IMR-90 (cell line): ENCODE measurements at regions not wholly inside any gene's neighbourhood (a gene's known extent, or its start where the extent isn't known, plus 50 kb on each side); places are given as distances from the start of the nearest gene placed in this dataset.

Experiments
- BHLHE40 ChIP-seq: fragments of 150-350 bp; IDR thresholded peaks from 2 replicates; pipeline ENCODE4 v1.6.1; 2016; ENCODE audit warnings: mild to moderate bottlenecking, low read depth, low read length
- CEBPB ChIP-seq: IDR thresholded peaks from 2 replicates; pipeline ENCODE4 v1.6.1; 2012; ENCODE audit warnings: low read depth, low read length, improper control_type of control experiment
- CHD1 ChIP-seq: IDR thresholded peaks from 2 replicates; pipeline ENCODE4 v1.6.1; 2012; ENCODE audit warnings: low read depth, low read length, improper control_type of control experiment
- CTCF ChIP-seq: conservative IDR thresholded peaks from 2 replicates; pipeline ENCODE4 v1.5.1; 2012; ENCODE audit warnings: mild to moderate bottlenecking, low read depth, low read length, improper control_type of control experiment
- MAFK ChIP-seq: IDR thresholded peaks from 2 replicates; pipeline ENCODE4 v1.6.1; 2012; ENCODE audit warnings: low read depth, low read length, improper control_type of control experiment
- MAZ ChIP-seq: IDR thresholded peaks from 2 replicates; pipeline ENCODE4 v1.6.1; 2012; ENCODE audit warnings: low read depth, mild to moderate bottlenecking, low read length, improper control_type of control experiment, moderate library complexity, borderline replicate concordance
- POLR2A ChIP-seq: IDR thresholded peaks from 2 replicates; pipeline ENCODE4 v1.6.1; 2012; ENCODE audit warnings: mild to moderate bottlenecking, low read depth, low read length
- RAD21 ChIP-seq: IDR thresholded peaks from 2 replicates; pipeline ENCODE4 v1.6.1; 2012; ENCODE audit warnings: low read length, improper control_type of control experiment
- RFX5 ChIP-seq: IDR thresholded peaks from 2 replicates; pipeline ENCODE4 v1.8.0; 2012; ENCODE audit warnings: low read depth, mild to moderate bottlenecking, low read length, moderate library complexity
- SMC3 ChIP-seq: fragments of 150-350 bp; IDR thresholded peaks from 2 replicates; pipeline ENCODE4 v1.6.1; 2016; ENCODE audit warnings: low read depth, mild to moderate bottlenecking, antibody characterized with exemption, low read length, moderate library complexity
- TF ChIP-seq, protein P1 (sequence below): fragments of 150-350 bp; IDR thresholded peaks from 2 replicates; pipeline ENCODE4 v1.6.1; 2017; ENCODE audit warnings: mild to moderate bottlenecking, antibody characterized with exemption, low read length, low read depth
- TF ChIP-seq, protein P2 (sequence below): fragments of 150-350 bp; IDR thresholded peaks from 2 replicates; pipeline ENCODE4 v1.6.1; 2016; ENCODE audit warnings: low read depth, mild to moderate bottlenecking, low read length, moderate library complexity, borderline replicate concordance

GRCh38 chr6:49300443-49300842 lies 162.6 kb downstream of the MMUT start:
- TF ChIP-seq CTCF (no peak), RFX5 (no peak), POLR2A (no peak), CEBPB (no peak), MAZ (no peak), MAFK (no peak), RAD21 (no peak), BHLHE40 (no peak), CHD1 (no peak), SMC3 (no peak)
- TF ChIP-seq, protein P1, sequence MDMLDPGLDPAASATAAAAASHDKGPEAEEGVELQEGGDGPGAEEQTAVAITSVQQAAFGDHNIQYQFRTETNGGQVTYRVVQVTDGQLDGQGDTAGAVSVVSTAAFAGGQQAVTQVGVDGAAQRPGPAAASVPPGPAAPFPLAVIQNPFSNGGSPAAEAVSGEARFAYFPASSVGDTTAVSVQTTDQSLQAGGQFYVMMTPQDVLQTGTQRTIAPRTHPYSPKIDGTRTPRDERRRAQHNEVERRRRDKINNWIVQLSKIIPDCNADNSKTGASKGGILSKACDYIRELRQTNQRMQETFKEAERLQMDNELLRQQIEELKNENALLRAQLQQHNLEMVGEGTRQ = no peak
- TF ChIP-seq, protein P2, sequence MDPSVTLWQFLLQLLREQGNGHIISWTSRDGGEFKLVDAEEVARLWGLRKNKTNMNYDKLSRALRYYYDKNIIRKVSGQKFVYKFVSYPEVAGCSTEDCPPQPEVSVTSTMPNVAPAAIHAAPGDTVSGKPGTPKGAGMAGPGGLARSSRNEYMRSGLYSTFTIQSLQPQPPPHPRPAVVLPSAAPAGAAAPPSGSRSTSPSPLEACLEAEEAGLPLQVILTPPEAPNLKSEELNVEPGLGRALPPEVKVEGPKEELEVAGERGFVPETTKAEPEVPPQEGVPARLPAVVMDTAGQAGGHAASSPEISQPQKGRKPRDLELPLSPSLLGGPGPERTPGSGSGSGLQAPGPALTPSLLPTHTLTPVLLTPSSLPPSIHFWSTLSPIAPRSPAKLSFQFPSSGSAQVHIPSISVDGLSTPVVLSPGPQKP = no peak
